WTC11 (cell line): ENCODE measurements at regions not wholly inside any gene's neighbourhood (a gene's known extent, or its start where the extent isn't known, plus 50 kb on each side); places are given as distances from the start of the nearest gene placed in this dataset.
A peak's percentile ranks its signal among the peaks of the same experiment; 100 is the strongest.

ENCODE experiments used
- ATAC-seq: fragments of 200-7000 bp; cut with Tn5 transposase; 2 replicates; pipeline ENCODE4 v1.10.0; 2021; ENCODE audit warnings: mild to moderate bottlenecking, moderate library complexity
- CTCF ChIA-PET: fragments of 300-600 bp; sonication (Branson Sonifier 250); formaldehyde crosslinking; loops from one replicate; lab custom pipeline; 2021; ENCODE audit warnings: antibody characterized with exemption; lab: Charles Lee
- POLR2A ChIA-PET: fragments of 350-600 bp; sonication (Branson Sonifier 250); formaldehyde crosslinking; loops from one replicate; lab custom pipeline; 2021; ENCODE audit warnings: antibody characterized with exemption; lab: Charles Lee
- DNase-seq: peaks from one replicate; pipeline ENCODE4 v3.0.0; 2021; ENCODE audit warnings: low spot score
- H3K27ac Mint-ChIP-seq: 2 replicates; pipeline ENCODE4 v1.8.0; 2021; ENCODE audit warnings: mixed read lengths
- H3K27me3 Mint-ChIP-seq: 2 replicates; pipeline ENCODE4 v1.8.0; 2021; ENCODE audit warnings: low read depth, mild to moderate bottlenecking, moderate library complexity, mixed read lengths
- H3K36me3 Mint-ChIP-seq: 2 replicates; pipeline ENCODE4 v1.8.0; 2021; ENCODE audit warnings: mixed read lengths
- H3K4me1 Mint-ChIP-seq: 2 replicates; pipeline ENCODE4 v1.8.0; 2022; ENCODE audit warnings: mixed read lengths
- H3K4me3 Mint-ChIP-seq: 2 replicates; pipeline ENCODE4 v1.8.0; 2021; ENCODE audit warnings: mild to moderate bottlenecking, moderate library complexity, mixed read lengths
- H3K9me3 Mint-ChIP-seq: 2 replicates; pipeline ENCODE4 v1.8.0; 2021; ENCODE audit warnings: mixed read lengths
- ATF1 ChIP-seq: sonication (generic); formaldehyde crosslinking; IDR thresholded peaks from 2 replicates; pipeline ENCODE4 v1.8.1; 2023; ENCODE audit warnings: mild to moderate bottlenecking, moderate library complexity, missing genetic modification reagents
- ESRRA ChIP-seq: sonication (generic); formaldehyde crosslinking; IDR thresholded peaks from 2 replicates; pipeline ENCODE4 v1.8.1; 2022; ENCODE audit warnings: mild to moderate bottlenecking, missing genetic modification reagents, borderline replicate concordance
- JUN ChIP-seq: sonication (generic); formaldehyde crosslinking; IDR thresholded peaks from 2 replicates; pipeline ENCODE4 v1.8.0; 2023; ENCODE audit warnings: mild to moderate bottlenecking, missing genetic modification reagents
- MXD4 ChIP-seq: fragments of 250-450 bp; sonication (Bioruptor Pico); IDR thresholded peaks from 2 replicates; pipeline ENCODE4 v1.8.0; 2021; ENCODE audit warnings: mild to moderate bottlenecking, moderate library complexity, borderline replicate concordance
- PRRX2 ChIP-seq: fragments of 250-450 bp; sonication (Bioruptor Pico); IDR thresholded peaks from 2 replicates; pipeline ENCODE4 v1.8.0; 2021; ENCODE audit warnings: mild to moderate bottlenecking
- SMAD3 ChIP-seq: sonication (generic); formaldehyde crosslinking; IDR thresholded peaks from 2 replicates; pipeline ENCODE4 v1.8.0; 2022; ENCODE audit warnings: missing genetic modification reagents, mild to moderate bottlenecking, borderline replicate concordance
- SMAD4 ChIP-seq: sonication (generic); formaldehyde crosslinking; IDR thresholded peaks from 2 replicates; pipeline ENCODE4 v1.8.0; 2022; ENCODE audit warnings: mild to moderate bottlenecking, missing genetic modification reagents
- SP1 ChIP-seq: sonication (generic); formaldehyde crosslinking; conservative IDR thresholded peaks from 2 replicates; pipeline ENCODE4 v1.8.1; 2022; ENCODE audit warnings: missing genetic modification reagents
- TP53 ChIP-seq: sonication (generic); formaldehyde crosslinking; IDR thresholded peaks from 2 replicates; pipeline ENCODE4 v1.8.1; 2023; ENCODE audit warnings: mild to moderate bottlenecking, missing genetic modification reagents
- ZBTB21 ChIP-seq: sonication (generic); formaldehyde crosslinking; IDR thresholded peaks from 2 replicates; pipeline ENCODE4 v1.8.1; 2023; ENCODE audit warnings: mild to moderate bottlenecking, missing genetic modification reagents, borderline replicate concordance
- ZNF121 ChIP-seq: sonication (generic); formaldehyde crosslinking; IDR thresholded peaks from 2 replicates; pipeline ENCODE4 v1.8.0; 2023; ENCODE audit warnings: missing genetic modification reagents
- ZNF138 ChIP-seq: sonication (generic); formaldehyde crosslinking; conservative IDR thresholded peaks from 2 replicates; pipeline ENCODE4 v1.8.1; 2022; ENCODE audit warnings: mild to moderate bottlenecking, moderate library complexity, missing genetic modification reagents
- ZNF396 ChIP-seq: fragments of 250-450 bp; sonication (Bioruptor Pico); IDR thresholded peaks from 2 replicates; pipeline ENCODE4 v1.8.0; 2021; ENCODE audit warnings: mild to moderate bottlenecking, moderate library complexity, borderline replicate concordance
- ZNF512 ChIP-seq: sonication (generic); formaldehyde crosslinking; IDR thresholded peaks from 2 replicates; pipeline ENCODE4 v1.8.1; 2022; ENCODE audit warnings: missing genetic modification reagents, borderline replicate concordance
- TF ChIP-seq, protein P1 (sequence below): sonication (generic); formaldehyde crosslinking; IDR thresholded peaks from 2 replicates; pipeline ENCODE4 v1.8.1; 2023; ENCODE audit warnings: mild to moderate bottlenecking, missing genetic modification reagents, borderline replicate concordance
- TF ChIP-seq, protein P2 (sequence below): sonication (generic); formaldehyde crosslinking; IDR thresholded peaks from 2 replicates; pipeline ENCODE4 v1.8.1; 2022; ENCODE audit warnings: low read depth, missing genetic modification reagents, borderline replicate concordance
- TF ChIP-seq, protein P3 (sequence below): fragments of 250-450 bp; sonication (Bioruptor Pico); IDR thresholded peaks from 2 replicates; pipeline ENCODE4 v1.9.0; 2021; ENCODE audit warnings: mild to moderate bottlenecking

DNA sequence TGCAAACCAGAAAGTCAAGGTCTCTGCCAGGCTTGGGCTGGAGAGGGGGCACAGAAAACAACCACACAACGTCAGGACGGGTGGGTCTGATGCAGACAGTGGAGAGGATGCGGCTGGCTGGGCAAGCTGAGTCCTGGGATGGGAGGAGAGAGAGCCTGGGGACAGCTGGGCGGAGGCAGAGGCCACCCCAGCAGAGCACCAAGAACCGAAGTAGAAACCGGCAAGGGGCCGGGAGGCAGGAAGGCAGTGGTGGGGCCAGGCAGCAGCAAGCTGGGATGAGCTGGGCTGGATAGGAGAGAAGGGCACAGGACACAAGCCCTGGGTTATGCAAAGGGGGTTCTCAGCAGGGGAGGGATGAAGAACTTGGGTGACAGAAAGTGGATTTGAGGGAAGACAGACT lies 188.2 kb downstream of the SHANK2 start (continued):
- no peak for TF ChIP-seq SP1 (CRISPR knock-in tag)
- no peak for TF ChIP-seq ZBTB21
- TF ChIP-seq PRRX2 (CRISPR knock-in tag): no peak
- TF ChIP-seq TP53 (CRISPR knock-in tag): no peak

DNA sequence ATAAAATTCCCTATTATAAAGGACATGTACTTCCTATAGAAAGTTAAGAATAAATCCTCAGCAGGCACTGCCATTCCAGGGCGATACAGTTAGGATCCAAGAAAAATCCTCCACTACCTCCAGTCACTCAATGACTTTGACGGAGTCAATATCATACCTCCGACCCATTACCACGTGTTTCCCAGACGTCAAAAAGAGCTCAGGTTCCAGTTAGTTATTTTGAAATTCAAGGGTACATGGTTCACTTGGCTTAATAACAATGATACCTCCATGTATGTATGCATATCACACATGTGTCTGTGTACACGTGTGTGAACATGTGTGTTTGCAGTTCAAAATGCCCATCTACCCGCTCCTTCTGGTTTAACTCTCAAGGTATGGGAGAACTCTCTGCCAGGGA lies 189.2 kb downstream of the SHANK2 start:
- ChIA-PET CTCF (interaction anchor here (1.2 kb wide), 1 partner anchor 552 kb away, joined by 3 read pairs; no protein-coding TSS in a partner anchor), POLR2A (no interaction called here)
- ATAC-seq: no peak
- no peak overlapping the region for H3K4me3 Mint-ChIP-seq
- H3K27ac Mint-ChIP-seq: no peak overlapping the region
- H3K36me3 Mint-ChIP-seq: peaks cover 3% of the 10 kb centered on the region
- H3K4me1 Mint-ChIP-seq: peaks cover 8% of the 10 kb centered on the region
- no peaks in the 10 kb centered on the region for H3K9me3 Mint-ChIP-seq
- no peak for DNase-seq
- no peaks in the 10 kb centered on the region for H3K27me3 Mint-ChIP-seq
- 0 out of 2 replicates have a peak, but pooled peaks have one; percentile 35 for TF ChIP-seq ZNF512
- no peak for TF ChIP-seq ZNF396 (CRISPR knock-in tag)
- TF ChIP-seq, all 79 proteins: peak for 1

- Mint-ChIP-seq H3K36me3 (peaks cover 3% of the 10 kb centered on the region), H3K4me1 (peaks cover 8% of the 10 kb centered on the region), H3K27ac (peak overlapping the region; percentile 58; the same call in 1 of the 2 replicates), H3K9me3 (no peaks in the 10 kb centered on the region), H3K27me3 (no peaks in the 10 kb centered on the region), H3K4me3 (no peak overlapping the region)
- CTCF ChIA-PET: no interaction called here
- no peak for DNase-seq
- POLR2A ChIA-PET: no interaction called here
- ATAC-seq: no peak
- TF ChIP-seq ESRRA: no peak
Measured at GRCh38 chr11:71062199-71062598, 190.2 kb downstream of the SHANK2 start.

DNA sequence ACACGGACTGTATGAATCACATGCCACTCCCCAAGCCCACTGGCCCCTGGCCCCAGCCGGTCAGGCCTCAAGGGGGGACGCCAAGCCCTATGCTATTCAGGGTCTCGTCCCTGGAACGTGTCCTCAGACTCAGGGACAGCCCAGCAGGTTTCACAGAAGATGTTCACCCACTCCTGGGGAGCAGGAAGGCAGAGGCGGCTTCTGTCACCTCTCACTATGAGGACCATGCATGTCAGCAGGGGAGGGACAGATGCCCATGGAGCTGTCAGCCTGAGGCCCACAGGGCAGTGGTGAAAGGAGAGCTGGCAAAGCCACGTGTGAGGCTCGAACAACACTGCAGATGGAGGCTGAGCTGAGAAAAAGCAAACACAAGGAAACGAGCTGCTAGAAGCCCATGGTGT lies 192.0 kb downstream of the SHANK2 start:
- TF ChIP-seq, protein P1, sequence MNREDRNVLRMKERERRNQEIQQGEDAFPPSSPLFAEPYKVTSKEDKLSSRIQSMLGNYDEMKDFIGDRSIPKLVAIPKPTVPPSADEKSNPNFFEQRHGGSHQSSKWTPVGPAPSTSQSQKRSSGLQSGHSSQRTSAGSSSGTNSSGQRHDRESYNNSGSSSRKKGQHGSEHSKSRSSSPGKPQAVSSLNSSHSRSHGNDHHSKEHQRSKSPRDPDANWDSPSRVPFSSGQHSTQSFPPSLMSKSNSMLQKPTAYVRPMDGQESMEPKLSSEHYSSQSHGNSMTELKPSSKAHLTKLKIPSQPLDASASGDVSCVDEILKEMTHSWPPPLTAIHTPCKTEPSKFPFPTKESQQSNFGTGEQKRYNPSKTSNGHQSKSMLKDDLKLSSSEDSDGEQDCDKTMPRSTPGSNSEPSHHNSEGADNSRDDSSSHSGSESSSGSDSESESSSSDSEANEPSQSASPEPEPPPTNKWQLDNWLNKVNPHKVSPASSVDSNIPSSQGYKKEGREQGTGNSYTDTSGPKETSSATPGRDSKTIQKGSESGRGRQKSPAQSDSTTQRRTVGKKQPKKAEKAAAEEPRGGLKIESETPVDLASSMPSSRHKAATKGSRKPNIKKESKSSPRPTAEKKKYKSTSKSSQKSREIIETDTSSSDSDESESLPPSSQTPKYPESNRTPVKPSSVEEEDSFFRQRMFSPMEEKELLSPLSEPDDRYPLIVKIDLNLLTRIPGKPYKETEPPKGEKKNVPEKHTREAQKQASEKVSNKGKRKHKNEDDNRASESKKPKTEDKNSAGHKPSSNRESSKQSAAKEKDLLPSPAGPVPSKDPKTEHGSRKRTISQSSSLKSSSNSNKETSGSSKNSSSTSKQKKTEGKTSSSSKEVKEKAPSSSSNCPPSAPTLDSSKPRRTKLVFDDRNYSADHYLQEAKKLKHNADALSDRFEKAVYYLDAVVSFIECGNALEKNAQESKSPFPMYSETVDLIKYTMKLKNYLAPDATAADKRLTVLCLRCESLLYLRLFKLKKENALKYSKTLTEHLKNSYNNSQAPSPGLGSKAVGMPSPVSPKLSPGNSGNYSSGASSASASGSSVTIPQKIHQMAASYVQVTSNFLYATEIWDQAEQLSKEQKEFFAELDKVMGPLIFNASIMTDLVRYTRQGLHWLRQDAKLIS: no peak
- TF ChIP-seq, protein P2, sequence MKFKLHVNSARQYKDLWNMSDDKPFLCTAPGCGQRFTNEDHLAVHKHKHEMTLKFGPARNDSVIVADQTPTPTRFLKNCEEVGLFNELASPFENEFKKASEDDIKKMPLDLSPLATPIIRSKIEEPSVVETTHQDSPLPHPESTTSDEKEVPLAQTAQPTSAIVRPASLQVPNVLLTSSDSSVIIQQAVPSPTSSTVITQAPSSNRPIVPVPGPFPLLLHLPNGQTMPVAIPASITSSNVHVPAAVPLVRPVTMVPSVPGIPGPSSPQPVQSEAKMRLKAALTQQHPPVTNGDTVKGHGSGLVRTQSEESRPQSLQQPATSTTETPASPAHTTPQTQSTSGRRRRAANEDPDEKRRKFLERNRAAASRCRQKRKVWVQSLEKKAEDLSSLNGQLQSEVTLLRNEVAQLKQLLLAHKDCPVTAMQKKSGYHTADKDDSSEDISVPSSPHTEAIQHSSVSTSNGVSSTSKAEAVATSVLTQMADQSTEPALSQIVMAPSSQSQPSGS: no peak
- TF ChIP-seq JUN (CRISPR knock-in tag): no peak
- TF ChIP-seq SMAD3 (CRISPR knock-in tag): no peak
- no peak for TF ChIP-seq SMAD4 (CRISPR knock-in tag)
- no peak for TF ChIP-seq ZNF121
- no peak for TF ChIP-seq MXD4 (CRISPR knock-in tag)
- TF ChIP-seq ATF1 (CRISPR knock-in tag): no peak
- TF ChIP-seq ZNF138 (CRISPR knock-in tag): no peak
- TF ChIP-seq, protein P3, sequence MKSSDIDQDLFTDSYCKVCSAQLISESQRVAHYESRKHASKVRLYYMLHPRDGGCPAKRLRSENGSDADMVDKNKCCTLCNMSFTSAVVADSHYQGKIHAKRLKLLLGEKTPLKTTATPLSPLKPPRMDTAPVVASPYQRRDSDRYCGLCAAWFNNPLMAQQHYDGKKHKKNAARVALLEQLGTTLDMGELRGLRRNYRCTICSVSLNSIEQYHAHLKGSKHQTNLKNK: no peak
- TF ChIP-seq, all 79 proteins: peak for 0
- Mint-ChIP-seq H3K4me3 (no peak overlapping the region), H3K36me3 (peaks cover 11% of the 10 kb centered on the region), H3K27ac (peak overlapping the region; percentile 77), H3K4me1 (peaks cover 8% of the 10 kb centered on the region), H3K9me3 (no peaks in the 10 kb centered on the region), H3K27me3 (no peaks in the 10 kb centered on the region)
- ATAC-seq: no peak
- no peak for DNase-seq
- ChIA-PET CTCF (no interaction called here), POLR2A (no interaction called here)
